ENCODE measurements at regions not wholly inside any gene's neighbourhood (a gene's known extent, or its start where the extent isn't known, plus 50 kb on each side); places are given as distances from the start of the nearest gene placed in this dataset.

- no TSS peak for BruUV-seq (replicated peaks)
- Histone ChIP-seq H2AFZ (ENCODE audit: low read length) (no peak overlapping the region), H3K9me3 (ENCODE audit: low read length) (no peaks in the 10 kb centered on the region), H3K36me3 (ENCODE audit: low read depth, low read length) (no peaks in the 10 kb centered on the region), H3K9ac (ENCODE audit: low read length) (no peak overlapping the region), H3F3A (ENCODE audit: low read length, unreplicated experiment) (no peaks in the 10 kb centered on the region), H3K9me2 (replicated peaks; ENCODE audit: low read length) (no peaks in the 10 kb centered on the region), H3K4me1 (ENCODE audit: insufficient read depth, low read length) (no peaks in the 10 kb centered on the region), H3K27ac (ENCODE audit: low read length) (no peak overlapping the region), H3K4me2 (ENCODE audit: low read length) (no peak overlapping the region), H3K27me3 (ENCODE audit: low read length) (peaks cover 39% of the 10 kb centered on the region), H3K4me3 (ENCODE audit: low read length) (no peak overlapping the region), H3K79me2 (ENCODE audit: low read length) (no peaks in the 10 kb centered on the region), H4K20me1 (ENCODE audit: low read length) (no peaks in the 10 kb centered on the region)
- CTCF ChIA-PET = no interaction called here
- intact Hi-C loops (cut with micrococcal nuclease) = no loop called here
- DNase-seq (no peak), ATAC-seq (no peak)
- POLR2A ChIA-PET (ENCODE audit: unreplicated experiment) = no interaction called here
- TF ChIP-seq EZH2 (IDR thresholded peaks at IDR 0.05; ENCODE audit: low read length, unreplicated experiment) = no peak
- TF ChIP-seq CTCF (conservative IDR thresholded peaks at IDR 0.05; ENCODE audit: low read depth, low read length) = no peak
- TF ChIP-seq EZH2phosphoT487 (IDR thresholded peaks at IDR 0.05; ENCODE audit: borderline replicate concordance, low read length) = no peak
Observed at GRCh38 chr14:48052973-48053372, 377.6 kb upstream of the MDGA2 start.

- H3F3A ChIP-seq (ENCODE audit: low read length, unreplicated experiment) = no peaks in the 10 kb centered on the region
- DNase-seq (no peak), ATAC-seq (no peak)
- no peak overlapping the region for H2AFZ ChIP-seq (ENCODE audit: low read length)
- no peaks in the 10 kb centered on the region for H3K36me3 ChIP-seq (ENCODE audit: low read depth, low read length)
- H3K4me3 ChIP-seq (ENCODE audit: low read length) = no peak overlapping the region
- CTCF ChIA-PET = no interaction called here
- TF ChIP-seq EZH2 (IDR thresholded peaks at IDR 0.05; ENCODE audit: low read length, unreplicated experiment) = no peak
- no peak for TF ChIP-seq CTCF (conservative IDR thresholded peaks at IDR 0.05; ENCODE audit: low read depth, low read length)
- no peak for TF ChIP-seq EZH2phosphoT487 (IDR thresholded peaks at IDR 0.05; ENCODE audit: borderline replicate concordance, low read length)
- no peaks in the 10 kb centered on the region for H3K4me1 ChIP-seq (ENCODE audit: insufficient read depth, low read length)
- H3K79me2 ChIP-seq (ENCODE audit: low read length) = no peaks in the 10 kb centered on the region
- no peak overlapping the region for H3K9ac ChIP-seq (ENCODE audit: low read length)
- BruUV-seq (replicated peaks) = no TSS peak
- intact Hi-C loops (cut with micrococcal nuclease) = no loop called here
- 0 out of 2 replicates have a peak, but pooled peaks cover 7% of the 10 kb centered on the region for H3K9me3 ChIP-seq (ENCODE audit: low read length)
- no peaks in the 10 kb centered on the region for H4K20me1 ChIP-seq (ENCODE audit: low read length)
- POLR2A ChIA-PET (ENCODE audit: unreplicated experiment) = no interaction called here
- H3K27me3 ChIP-seq (ENCODE audit: low read length) = peaks cover 19% of the 10 kb centered on the region
- H3K9me2 ChIP-seq (replicated peaks; ENCODE audit: low read length) = no peaks in the 10 kb centered on the region
- H3K4me2 ChIP-seq (ENCODE audit: low read length) = no peak overlapping the region
- no peak overlapping the region for H3K27ac ChIP-seq (ENCODE audit: low read length)
Observed at GRCh38 chr14:48035836-48036235, 360.4 kb upstream of the MDGA2 start.

GRCh38 chr14:48027115-48027514, 351.7 kb upstream of the MDGA2 start:
- no peak for DNase-seq
- H3K79me2 ChIP-seq (ENCODE audit: low read length) = no peaks in the 10 kb centered on the region
- H3K27me3 ChIP-seq (ENCODE audit: low read length) = peaks cover 17% of the 10 kb centered on the region; the same call in 1 of the 2 replicates
- H3F3A ChIP-seq (ENCODE audit: low read length, unreplicated experiment) = no peaks in the 10 kb centered on the region
- intact Hi-C loops (cut with micrococcal nuclease) = no loop called here
- no peaks in the 10 kb centered on the region for H3K9me2 ChIP-seq (replicated peaks; ENCODE audit: low read length)
- H3K9me3 ChIP-seq (ENCODE audit: low read length) = 0 out of 2 replicates have a peak, but pooled peaks cover 9% of the 10 kb centered on the region
- TF ChIP-seq EZH2phosphoT487 (IDR thresholded peaks at IDR 0.05; ENCODE audit: borderline replicate concordance, low read length) (no peak), EZH2 (IDR thresholded peaks at IDR 0.05; ENCODE audit: low read length, unreplicated experiment) (no peak), CTCF (conservative IDR thresholded peaks at IDR 0.05; ENCODE audit: low read depth, low read length) (no peak)
- no peak overlapping the region for H2AFZ ChIP-seq (ENCODE audit: low read length)
- H3K27ac ChIP-seq (ENCODE audit: low read length) = no peak overlapping the region
- H3K36me3 ChIP-seq (ENCODE audit: low read depth, low read length) = no peaks in the 10 kb centered on the region
- no peaks in the 10 kb centered on the region for H3K4me1 ChIP-seq (ENCODE audit: insufficient read depth, low read length)
- H3K4me3 ChIP-seq (ENCODE audit: low read length) = no peak overlapping the region
- ChIA-PET CTCF (no interaction called here), POLR2A (ENCODE audit: unreplicated experiment) (no interaction called here)
- BruUV-seq (replicated peaks) = no TSS peak
- no peaks in the 10 kb centered on the region for H4K20me1 ChIP-seq (ENCODE audit: low read length)
- no peak overlapping the region for H3K4me2 ChIP-seq (ENCODE audit: low read length)
- ATAC-seq = no peak
- no peak overlapping the region for H3K9ac ChIP-seq (ENCODE audit: low read length)
